GM18520 (cell line): ENCODE measurements at regions not wholly inside any gene's neighbourhood (a gene's known extent, or its start where the extent isn't known, plus 50 kb on each side); places are given as distances from the start of the nearest gene placed in this dataset.

ENCODE experiments used
- ATAC-seq: cut with Tn5 transposase; IDR thresholded peaks from one replicate; pipeline ENCODE4 v1.9.1; 2021; ENCODE audit not compliant: unreplicated experiment

DNA sequence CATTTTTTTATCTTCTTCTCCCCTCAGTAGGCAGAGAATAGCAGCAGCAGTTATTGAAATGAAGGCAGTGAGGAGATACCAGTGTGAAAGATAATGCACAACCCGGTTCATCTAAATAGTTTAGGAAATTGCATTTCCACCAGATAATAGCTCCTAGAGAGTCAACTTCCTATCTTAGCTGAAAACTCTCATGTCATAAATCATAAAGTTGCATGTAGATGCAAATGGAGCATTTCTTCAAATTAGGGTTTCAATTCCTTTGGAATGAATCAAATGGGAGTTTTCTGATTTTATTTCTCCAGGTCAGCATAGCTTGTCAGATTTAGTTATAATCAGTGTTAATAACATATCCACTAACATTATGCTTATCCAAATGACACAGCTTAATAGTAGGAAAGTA is 335.3 kb downstream of the CNTNAP4 start:
- ATAC-seq, result no peak

DNA sequence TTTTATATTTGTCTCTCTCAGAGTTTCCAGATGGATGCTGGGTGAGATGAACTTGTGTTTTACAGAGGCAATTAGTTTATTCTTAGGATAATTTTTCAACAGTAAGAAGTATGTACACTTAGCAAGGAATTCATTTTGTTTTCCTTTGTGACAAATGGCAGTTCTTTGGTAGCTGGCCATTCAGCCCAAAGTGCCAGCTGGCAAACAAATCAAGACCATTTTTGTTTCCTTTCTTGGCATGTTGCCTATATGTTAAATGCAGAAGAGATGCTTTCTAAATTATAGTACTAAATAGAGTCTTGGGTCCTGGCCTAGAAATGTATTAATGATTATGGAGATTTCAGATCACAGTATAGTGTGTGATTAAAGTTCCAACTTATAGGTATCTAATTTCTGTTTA is 337.1 kb downstream of the CNTNAP4 start:
- ATAC-seq, result no peak

DNA sequence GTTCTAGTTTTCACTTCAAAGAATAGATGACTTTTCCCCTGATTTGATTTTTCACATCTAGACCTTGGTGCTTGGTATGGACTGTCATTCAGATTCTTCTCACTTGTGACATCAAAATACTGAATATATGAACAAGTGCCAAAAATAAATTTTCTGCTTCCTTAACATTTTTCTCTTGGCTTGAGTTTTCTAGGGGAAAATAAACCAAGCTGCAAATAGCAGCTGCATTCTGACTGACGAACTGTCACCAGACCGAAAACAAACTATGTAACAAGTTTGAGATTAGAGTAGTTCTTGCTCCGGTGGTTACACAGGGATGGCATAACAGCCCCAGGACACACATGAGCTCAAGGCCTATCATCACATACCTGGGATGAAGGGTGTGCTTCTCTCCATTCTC is 345.7 kb downstream of the CNTNAP4 start:
- ATAC-seq, result no peak

DNA sequence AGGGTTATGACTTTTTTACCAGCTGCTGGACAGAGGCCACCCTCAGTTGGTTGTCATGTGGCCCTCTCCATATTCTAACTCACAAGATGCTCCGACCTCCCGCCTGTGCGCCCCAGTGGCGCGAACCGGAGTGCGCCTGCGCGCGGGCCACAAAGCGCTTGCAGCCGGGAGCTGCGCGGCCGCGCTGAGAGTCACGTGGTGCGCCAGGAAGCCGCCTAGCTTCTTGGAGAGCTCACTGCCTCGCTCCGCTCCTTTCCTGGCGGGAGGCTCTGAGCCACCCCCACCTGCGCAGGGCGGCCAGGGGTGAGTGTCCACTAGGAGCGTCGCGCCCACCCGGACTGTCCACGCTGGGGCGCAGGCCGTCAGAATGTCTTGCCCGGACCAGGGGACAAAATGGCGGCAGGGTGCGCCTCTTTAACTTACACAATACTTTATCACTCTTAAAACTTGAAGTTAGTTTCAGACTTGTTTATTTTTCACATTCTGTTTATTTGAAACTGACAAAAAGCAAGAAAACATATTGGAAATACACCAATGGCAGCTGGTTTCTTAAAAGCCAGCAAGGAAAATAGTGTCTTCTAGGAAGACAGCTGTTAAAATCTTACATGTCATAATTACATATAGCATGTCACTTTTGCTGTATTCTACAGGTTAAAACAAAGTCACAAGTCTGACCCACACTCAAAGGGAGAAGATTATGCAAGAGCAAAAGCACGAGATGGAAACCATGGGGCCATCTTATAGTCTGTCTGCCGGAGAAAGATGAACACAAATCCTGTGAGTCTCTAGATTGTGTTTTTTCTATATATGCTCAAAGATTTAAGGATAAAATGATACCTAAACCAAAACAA is 357.9 kb downstream of the CNTNAP4 start:
- ATAC-seq, result no peak

DNA sequence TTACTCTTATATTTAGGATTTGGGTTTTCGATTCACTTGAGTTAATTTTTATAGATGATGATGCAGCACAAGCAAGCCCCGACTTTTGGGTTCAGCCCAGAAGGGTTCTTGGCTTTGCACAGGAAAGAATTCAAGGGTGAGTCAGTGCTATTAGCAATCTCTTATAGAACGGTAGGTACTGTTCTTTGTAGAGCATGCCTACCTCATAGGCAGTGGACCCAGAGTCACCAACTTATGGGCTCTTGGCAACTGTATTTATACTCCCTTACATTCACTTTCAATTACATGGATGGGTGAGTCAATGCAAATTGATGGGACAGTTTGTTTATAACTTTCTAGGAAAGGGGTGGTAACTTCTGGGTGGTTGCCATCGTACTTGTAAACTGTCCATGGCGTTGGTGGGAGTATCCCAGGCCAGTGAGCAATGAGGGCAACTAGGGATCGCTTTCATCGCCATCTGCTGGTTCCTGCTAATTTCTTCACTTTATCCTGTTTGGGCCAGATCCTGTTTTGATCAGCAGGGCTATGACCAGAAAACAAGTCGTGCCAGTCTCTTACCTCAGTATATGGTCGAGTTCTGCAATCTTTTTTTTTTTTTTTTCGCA is 362.6 kb downstream of the CNTNAP4 start:
- no peak for ATAC-seq

DNA sequence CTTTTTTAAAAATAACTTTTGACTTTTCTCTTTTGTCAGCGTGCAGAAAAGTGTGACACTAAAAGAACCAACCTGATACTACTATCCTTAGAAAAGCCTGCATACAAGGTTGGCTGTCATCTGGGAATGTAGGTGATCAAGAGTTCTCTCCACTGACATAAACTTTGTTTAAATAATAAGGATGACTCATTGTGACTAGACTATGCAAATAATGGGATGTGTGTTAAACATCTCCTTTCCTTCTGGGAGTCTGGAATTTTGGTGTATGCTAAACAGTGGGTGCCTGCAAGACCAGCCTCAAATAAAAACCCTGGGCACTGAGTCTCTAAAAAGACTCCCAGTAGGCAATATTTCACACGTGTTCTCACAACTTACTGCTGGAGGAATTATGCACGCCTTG is 373.4 kb downstream of the CNTNAP4 start:
- ATAC-seq, result no peak

DNA sequence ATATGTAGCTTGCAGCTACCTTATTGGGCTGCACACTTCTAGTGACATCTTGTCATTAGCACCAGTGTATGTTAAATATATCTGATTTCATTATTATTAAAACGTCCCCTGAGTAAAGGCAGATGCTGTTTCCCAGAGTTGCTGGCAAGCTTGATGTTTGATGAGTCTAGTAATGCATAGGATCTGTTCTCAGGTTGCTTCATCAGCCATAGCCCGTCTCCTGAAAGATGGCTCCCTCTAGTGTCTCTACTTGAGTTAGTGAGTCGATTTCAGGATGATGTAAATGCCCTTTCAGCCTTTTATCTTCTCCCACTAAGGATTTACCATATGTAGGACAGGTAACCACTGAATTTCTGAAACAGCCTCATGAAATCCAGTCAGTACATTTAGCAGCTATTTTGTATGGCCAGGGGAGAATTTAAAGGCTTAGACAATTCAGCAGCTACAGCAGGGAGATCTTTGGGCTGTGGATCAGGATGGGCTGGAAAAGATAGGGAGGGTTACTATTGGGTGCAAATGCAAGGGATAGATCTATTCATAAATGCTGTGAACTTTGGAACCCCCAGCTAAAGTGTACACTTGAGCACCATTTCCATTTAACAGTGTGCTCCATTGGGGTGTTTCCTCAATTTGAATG is 376.3 kb downstream of the CNTNAP4 start:
- peak; percentile 61 for ATAC-seq

DNA sequence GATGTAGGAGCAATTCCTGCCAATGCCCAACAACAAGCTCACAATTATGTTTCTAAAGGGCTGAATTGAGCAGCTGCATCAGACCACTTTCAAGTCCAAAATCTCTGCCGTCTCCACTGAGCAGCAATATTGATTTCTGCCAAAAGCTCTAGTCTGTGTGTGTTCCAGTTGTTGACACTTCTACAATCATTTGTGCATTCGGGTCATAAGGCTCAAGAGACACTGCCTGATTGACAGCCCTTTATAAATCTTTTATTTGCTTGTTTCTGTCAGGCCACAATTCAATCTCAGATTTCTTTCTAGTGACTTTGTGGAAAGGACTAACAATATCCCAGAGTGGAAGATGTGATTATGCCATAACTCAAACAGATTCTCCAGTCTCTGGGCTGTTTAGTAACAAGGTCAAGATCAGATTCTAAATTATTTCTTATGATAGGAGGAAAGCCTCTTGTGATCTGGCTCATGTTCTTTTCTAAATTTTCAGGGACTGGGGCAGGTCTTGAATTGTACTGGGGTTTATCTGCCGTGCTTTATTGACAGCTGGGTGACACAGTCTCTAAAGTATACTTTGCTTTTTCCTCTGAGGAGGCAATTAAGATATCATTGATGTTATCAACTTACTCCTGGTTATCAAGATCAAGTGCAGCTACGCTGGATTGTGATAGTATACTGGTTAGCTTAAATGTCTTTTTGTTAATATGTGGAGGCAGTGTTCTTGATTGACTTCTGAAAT is 377.1 kb downstream of the CNTNAP4 start:
- no peak for ATAC-seq

DNA sequence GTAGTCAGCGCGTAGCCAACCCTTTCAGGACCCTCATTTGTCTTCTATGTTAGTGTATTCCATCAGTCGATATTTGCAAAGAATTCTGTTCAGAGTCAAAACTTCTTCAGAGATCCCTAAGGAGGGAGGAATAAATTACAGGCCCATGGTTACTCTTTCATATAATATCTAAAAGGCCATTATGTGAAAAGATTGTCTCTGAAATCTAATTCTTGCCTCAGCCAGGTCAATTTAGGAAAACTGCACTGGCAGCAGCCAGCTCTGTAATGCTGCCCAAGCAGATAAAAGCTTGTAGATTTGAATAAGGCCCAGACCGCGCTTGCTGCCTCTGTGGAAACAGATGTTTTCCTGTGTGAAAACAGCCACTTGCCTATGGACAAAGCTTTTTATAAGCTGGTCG is 379.8 kb downstream of the CNTNAP4 start:
- no peak for ATAC-seq

DNA sequence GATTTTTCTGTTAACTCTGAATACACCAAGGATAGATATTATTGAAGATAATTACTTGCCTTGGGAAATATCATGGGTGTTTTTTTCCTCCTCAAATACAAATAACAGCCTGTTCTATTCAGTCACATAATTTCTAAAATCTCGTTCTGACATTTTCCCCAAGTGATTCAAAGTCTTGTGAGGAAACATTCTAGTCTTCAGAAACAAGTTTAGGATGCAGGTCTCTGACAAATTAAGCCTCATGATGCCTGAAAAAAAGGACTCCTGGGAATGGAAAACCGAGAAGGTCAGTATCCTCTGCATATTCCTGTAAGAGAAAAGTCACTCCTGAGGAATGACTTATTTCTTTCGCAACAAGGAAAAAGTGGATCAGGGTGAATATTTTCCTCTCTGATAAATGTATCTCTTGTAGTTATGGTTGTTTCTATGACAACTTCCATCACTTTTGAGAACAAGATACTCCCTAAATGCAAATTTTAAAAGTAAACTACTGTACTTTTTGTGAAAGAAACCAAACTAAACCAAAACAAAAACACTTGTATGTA is 384.6 kb downstream of the CNTNAP4 start:
- ATAC-seq, result no peak

DNA sequence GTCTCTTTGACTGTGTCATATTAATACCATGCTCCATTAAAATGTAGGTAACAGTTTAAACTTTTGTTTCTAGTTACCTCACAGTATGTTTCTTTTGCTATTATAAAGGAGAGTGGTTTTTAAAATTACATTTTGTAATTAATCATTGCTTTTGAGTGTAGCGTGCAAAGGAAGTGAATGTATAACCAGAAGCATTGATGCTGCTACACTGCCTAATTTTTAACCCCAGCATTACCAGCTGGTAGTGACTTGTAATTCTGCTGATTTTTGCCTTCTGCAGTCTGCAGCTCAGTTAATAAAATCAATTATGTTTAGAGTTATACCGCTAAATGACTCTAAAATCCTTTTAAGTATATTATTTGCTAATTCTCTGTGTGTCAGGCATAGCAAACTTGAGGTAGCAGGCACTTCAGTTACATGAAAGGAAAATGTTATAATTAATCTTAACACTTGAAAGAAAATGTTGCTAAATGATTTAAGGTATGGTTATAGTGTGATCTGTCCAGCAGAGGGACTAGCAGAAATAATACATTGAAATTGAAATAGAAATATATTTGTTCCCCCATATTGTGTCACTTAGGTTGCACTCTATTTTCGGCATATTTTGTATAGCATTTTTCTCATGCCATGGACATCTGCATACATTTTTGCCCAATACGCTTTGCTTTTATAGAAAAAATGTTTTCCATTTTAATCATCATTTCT is 388.5 kb downstream of the CNTNAP4 start:
- ATAC-seq, result no peak

DNA sequence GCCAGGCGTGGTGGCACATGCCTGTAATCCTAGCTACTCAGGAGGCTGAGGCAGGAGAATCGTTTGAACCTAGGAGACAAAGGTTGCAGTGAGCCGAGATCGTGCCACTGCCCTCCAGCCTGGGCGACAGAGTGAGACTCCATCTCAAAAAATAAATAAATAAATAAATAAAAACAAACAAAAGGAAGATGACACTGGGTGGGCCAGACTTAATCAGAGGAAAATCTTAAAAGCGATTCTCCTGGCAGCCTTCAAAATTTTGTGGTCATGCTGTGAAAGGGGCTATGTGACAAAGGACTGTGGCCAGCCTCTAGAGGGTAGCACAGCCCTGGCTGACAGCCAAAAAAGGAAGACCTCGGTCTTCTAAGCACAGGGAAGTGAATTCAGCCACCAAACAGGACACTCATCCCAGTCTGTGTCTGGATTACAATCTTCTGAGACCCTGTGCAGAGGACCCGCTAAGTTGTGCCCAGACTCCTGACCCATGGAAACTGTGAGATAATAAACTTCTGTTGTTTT is 391.1 kb downstream of the CNTNAP4 start:
- ATAC-seq, result no peak

DNA sequence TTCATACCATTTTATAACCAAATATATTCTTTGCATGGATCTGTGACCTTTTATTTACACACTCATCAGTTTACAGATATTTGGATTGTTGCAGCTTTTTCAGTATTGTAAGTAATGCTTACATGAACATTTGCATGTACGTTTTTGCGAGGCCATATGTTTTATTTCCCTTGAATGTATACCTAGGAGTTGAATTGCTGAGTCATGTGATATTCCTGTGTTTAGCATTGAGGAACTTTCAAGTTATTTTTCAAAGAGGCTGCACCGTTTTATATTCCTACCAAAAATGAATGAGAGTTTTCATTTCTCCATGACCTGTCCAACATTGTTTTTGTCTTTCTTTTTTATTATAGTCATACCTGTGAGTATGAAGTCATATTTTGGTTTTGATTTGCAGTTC is 392.1 kb downstream of the CNTNAP4 start:
- no peak for ATAC-seq

DNA sequence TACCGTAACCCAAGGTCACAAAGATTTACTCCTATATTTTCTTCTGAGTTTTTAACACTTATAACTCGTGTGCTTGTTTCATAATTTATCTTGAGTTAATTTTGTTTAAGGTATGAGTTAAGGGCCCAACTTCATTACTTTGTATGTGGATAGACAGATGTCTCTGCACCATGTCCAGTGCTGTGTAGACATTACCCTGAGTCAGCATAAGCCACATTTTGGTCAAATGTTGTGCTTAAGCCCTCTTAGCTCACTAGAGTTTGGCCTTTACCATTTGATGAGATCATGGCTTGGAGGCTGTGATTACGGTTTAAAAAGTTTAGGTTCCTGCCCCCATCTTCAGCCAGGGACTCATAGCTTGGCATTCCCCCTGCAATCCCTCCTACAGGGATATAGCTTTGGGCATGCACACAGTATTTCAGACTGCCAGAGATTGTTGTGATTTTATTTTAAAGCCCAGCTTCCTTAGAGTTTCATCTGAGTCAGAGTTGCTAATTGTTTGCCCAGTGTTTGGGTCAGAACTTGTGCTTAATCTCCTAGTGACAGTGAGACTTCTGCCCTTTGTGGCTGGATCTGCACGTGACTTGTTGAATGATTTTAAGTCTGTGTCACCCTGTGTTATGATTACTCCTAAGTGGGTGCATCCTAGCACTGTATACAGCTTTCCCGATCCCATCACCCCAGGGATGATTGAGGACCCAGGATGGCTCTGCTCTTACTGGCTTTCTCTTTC is 393.1 kb downstream of the CNTNAP4 start:
- no peak for ATAC-seq

DNA sequence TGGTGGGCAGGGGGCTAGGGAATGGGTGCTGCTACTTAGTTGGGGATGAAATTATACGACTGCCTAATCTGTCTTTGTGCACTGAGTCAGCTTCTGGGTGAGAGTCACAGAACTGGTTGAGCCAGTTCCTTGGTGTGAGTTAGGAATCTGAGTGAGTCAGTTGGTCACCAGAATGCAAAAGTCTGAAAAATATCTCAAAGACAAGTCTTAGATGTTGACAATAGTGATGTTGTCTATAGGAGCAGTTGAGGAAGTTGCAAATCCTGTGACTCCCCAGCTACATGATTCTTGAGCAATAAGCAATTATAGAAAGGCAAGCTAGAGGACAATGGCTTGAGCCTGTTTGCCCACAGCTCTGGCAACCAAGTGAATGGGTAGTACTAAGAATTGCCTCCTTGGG is 399.2 kb downstream of the CNTNAP4 start:
- ATAC-seq, result no peak

DNA sequence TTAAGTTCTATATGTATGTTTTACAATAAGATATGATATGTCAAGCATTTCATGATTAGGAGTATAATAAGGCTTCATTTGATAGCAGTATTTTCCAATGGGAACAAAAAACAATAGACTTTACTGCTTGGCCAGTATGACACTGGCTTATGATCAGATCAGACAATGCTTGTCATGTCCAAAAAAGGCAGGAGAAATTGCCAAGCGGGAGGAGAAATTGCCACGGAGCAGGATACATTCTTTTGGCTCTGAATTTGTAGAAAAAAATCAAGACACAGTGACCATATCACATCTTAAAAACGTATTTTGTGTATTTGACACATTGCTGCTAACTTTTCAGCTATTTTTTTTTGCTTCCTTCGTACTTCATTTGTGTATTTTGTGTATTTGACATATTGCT is 404.1 kb downstream of the CNTNAP4 start:
- ATAC-seq, result no peak

DNA sequence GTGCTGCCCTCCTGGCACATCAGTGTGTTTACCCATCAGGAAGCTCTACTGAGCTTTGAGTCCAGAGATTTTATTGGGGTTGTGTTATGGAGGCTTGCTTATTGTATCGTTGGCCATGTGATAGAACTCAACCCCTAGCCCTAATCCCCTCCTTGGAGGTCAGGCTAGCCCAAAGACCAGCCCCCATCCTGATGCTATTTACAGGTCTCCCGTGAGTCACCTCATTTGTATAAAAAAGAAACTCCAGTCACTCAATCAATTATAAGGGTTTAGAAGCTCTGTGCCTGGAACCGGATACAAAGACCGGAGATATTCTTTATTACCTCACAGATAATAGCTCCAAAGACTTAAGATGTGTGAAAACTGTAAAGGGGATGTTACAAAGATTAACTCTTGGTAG is 405.9 kb downstream of the CNTNAP4 start:
- no peak for ATAC-seq

DNA sequence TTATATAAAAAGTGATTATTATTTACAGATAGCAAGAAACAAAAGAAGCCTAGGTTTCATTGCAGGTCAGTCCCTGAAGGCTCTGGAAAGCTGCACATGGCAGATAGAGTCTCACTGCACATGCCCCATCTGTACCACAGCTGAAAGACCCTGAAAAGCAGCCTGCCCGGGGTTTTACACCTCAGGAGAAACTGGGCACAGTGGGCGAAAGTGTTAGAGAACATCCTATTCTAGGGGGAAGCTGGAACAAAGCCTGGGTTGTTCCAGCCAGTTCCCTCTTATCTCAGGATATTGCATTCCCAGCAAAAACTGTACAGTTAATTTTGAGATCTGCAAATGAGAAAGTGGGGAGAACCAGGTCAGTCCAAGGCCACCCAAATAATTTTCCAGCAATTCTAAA is 419.7 kb downstream of the CNTNAP4 start:
- ATAC-seq, result no peak

DNA sequence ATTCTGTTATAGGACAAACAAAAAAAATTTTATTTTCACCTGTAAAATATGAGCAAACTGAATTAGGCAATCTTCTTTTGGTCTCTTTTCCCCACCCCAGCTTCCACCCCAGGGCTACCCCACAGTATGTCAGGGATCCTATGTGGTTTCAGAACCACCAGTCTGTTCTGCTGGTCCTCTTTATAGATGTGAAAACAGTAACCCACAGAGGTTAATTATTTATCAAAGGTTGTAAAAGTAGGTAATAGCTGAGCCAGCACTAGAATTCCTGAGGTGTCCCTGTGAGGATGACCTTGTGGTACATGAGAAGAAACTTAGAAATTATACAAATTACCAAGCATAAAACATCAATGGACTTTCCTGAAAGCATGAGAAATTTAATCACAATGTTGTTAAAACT is 428.7 kb downstream of the CNTNAP4 start:
- no peak for ATAC-seq

DNA sequence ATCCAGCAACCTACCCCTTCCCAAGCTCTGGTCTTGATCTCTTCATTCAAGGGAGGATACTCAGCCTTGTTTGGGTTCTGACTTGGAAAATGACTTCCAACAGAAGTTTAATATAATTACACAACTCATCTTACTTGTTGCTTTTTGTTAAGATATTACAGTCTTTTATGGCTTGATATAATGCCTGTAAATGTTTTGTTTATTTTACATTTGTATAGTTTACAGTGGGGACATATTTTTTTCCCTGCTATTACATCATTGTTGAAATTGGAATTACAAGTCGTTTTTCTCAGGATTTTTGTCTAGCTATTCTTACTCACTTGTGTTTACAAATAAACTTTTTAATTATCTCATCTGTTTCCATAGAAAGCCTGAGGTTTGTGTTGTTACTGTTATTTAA is 436.0 kb downstream of the CNTNAP4 start:
- ATAC-seq, result no peak
